Erythroblast (primary cell): ENCODE measurements at regions not wholly inside any gene's neighbourhood (a gene's known extent, or its start where the extent isn't known, plus 50 kb on each side); places are given as distances from the start of the nearest gene placed in this dataset.

Experiments
- DNase-seq, 2 experiments: peaks; one replicate each; lab custom pipeline; 2025; lab: John Stamatoyannopoulos, UW
- GATA1 ChIP-seq: IDR thresholded peaks from 2 replicates; pipeline ENCODE4 v1.6.1; 2011; ENCODE audit warnings: low read depth, mild to moderate bottlenecking, control low read depth, low read length, moderate library complexity
- POLR2A ChIP-seq: IDR thresholded peaks from 2 replicates; pipeline ENCODE4 v1.6.1; 2011; ENCODE audit warnings: mild to moderate bottlenecking, low read length

DNA sequence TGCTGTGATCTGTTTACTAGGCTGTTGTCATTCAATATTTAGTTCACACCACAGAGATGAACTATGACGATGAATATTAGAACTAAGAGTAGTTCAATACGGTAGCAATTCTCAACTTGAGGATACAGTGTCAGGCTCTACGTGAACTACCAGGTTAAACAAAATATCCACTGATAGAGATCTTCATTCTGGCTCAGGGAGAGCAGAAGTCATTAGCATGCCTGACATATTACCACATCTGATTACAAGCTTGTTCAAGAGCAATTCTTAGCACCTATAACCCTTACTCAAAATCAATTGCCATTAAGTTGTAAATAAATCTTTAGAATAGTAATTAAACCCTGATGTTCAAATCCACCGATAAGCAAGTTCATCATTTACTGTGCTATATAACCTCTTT, 207.2 kb downstream of the CHRM3 start:
- no peak for TF ChIP-seq GATA1
- no peak for TF ChIP-seq POLR2A
- DNase-seq = no peak

DNA sequence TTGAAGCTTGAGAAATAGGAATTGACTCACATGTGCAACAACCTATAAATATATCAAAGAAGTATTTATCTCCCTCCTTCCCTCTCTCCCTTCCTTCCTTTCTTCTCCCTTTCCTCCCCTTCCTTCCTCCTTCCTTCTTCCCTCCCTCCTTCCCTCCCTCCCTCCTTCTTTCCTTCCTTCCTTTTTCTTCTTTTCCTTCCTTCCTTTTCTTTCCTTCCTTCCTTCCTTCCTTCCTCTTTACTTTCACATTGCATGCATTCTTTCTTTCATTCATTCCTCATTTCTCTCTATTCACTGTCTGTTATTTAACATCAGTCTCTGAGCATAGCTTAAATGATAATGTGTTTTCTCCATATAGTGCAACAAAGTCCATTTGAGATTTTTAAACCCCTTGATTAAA, 214.2 kb downstream of the CHRM3 start:
- TF ChIP-seq POLR2A = no peak
- no peak for TF ChIP-seq GATA1
- no peak for DNase-seq

DNA sequence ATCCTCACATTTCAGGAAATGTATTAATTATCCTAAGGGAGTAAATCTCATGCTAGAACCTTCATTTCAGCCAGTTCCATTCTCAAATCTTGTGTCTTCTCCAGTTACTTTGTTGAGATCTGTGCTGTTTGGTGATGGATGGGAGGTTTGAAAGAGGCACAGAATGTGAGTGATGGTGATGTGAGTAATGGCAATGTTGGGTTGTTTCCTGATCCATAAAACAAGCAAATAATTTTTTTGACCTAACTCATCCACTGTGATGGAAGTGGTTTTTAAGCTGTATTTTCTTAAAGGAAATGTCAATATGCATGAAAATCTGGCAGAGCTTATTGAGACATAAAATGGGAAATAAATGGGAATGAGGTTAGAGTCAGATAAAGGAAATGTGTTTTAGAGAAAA, 214.7 kb downstream of the CHRM3 start:
- TF ChIP-seq GATA1 = no peak
- TF ChIP-seq POLR2A = no peak
- no peak for DNase-seq

DNA sequence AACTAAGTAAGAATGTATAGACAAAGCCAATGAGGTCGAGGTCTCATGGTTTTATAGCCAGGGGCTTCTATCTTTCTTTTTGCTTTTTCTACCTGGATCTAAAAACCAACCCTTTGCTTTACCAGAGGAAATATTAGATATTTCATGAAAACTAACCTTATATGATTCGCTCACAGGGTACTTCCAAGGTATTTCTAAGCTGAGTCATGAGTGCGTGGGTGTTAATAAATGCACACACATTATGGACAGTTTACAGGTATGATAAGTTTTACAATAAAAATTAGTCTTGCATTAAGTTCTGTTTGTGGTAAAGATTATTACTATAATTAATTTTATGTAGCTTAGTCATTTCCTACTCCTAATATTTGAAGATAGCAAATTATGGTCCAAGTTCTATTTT, 217.2 kb downstream of the CHRM3 start:
- DNase-seq = no peak
- TF ChIP-seq GATA1 = no peak
- no peak for TF ChIP-seq POLR2A

DNA sequence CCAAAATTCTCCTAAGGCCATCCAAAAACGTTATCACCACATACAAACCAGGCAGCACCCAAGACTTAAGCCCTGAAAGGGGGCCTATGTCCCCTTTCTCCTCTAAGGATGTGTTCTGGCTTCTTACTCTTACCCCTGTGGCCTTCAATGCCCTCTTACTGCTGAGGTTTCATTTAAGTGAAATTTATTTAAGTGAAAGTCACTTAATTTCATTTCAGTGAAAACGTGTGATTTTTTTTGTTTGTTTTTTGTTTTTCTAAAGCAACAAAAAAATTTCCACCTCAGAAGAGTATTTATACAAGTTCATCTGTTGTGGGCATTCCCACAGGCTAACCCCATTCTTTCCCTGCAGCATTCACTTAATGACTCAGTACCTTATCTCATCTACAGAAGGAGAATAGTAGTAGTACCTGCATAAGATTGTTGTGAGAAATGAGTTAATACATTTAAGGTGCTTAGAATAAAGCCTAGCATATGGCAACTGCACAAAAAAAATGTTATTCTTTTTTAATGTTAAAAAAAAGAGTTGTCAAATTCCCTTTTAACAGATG, 220.6 kb downstream of the CHRM3 start:
- TF ChIP-seq GATA1 = no peak
- TF ChIP-seq POLR2A = no peak
- no peak for DNase-seq

DNA sequence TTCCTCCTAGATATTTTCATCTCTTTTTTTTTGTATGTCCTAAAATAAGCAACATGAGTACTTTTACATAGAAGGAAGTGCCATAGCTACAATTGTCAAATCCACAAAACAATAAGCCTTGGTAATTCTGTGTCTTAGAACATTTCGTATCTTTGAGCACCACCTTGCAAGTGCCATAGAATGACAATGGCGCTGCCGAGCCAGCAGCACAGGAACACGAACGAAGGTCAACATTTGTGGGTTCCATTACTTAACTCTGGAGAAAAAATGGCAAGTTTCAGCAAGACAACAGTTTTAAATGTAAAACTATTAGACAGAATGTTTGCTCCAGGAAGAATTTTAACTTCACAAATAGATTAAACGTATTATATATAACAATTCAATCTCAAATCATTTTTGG, 222.1 kb downstream of the CHRM3 start:
- no peak for DNase-seq
- no peak for TF ChIP-seq POLR2A
- no peak for TF ChIP-seq GATA1

DNA sequence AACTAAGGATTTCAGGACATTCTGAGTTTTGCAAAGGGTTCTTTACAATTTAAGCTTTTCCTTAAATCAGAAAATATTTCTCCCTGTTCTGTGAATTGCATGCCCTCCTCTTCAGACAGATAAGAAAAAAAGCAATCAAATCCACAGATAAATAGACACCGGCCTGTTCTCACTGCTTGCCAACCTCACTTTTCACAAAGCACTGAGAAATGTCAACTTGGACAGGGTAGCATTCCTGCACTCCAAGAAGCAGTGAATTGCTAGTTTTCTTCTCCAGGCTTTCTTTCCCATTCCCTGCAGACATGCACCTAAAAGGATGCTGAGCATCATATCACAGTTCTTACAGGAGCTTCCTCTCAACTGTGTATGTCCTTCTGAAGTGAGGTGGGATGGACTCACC, 226.0 kb downstream of the CHRM3 start:
- DNase-seq = no peak
- TF ChIP-seq POLR2A (no peak), GATA1 (no peak)

DNA sequence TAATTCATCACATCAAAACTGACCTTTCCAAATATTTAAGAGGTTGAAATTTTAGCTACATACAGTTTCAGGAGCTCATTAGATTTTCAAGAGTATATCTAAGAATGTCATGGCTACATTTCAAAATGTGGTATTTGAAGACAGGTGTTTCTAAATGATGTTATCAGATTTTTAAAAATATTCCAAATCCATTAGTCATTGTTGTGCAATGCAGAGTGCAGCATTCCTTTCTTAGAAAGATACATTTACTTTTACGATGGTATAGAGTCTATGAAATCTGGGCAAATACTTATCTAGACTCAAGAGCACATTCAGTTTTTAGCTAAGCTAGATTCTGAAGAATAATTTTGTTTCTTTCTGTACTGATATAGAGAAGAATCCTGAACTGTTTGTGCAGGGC, 230.3 kb downstream of the CHRM3 start:
- TF ChIP-seq GATA1 = no peak
- no peak for TF ChIP-seq POLR2A
- DNase-seq = no peak

DNA sequence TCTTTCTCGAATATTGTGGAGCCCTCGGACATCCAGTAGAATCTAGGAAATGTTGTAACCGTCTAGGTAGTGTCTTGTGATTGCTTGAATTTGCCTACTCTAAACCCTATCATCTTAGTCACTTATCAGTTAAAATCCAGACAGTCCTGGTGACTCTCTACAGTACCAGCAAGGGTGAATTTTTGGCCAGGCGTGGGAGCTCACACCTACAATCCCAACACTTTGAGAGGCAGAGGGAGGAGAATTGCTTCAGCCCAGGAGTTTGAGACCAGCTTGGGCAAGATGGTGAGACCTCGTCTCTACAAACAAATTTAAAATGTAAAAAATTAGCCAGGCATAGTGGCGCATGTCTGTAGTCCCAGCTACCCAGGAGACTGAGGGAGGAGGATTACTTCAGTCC, 230.9 kb downstream of the CHRM3 start:
- DNase-seq = no peak
- no peak for TF ChIP-seq GATA1
- TF ChIP-seq POLR2A = no peak

DNA sequence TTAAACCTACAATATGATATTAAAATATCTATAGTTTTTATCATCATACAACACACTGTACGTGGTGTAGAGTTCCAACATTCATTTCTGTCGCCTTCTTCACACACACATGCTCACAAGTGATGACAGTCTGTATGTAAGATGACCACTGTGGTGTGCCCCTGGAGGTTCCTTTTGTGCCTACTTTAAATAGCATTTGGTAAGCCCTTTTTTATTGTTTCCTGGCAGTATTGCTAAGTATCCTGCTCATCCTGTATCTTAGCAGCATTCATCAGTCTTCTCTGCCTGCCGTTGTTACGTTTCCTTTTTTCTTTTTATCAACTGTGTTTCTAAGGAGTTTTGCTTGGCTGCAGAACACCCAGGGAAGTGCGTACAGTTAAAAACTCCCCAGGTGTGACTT, 231.4 kb downstream of the CHRM3 start:
- TF ChIP-seq POLR2A (no peak), GATA1 (no peak)
- DNase-seq = no peak

DNA sequence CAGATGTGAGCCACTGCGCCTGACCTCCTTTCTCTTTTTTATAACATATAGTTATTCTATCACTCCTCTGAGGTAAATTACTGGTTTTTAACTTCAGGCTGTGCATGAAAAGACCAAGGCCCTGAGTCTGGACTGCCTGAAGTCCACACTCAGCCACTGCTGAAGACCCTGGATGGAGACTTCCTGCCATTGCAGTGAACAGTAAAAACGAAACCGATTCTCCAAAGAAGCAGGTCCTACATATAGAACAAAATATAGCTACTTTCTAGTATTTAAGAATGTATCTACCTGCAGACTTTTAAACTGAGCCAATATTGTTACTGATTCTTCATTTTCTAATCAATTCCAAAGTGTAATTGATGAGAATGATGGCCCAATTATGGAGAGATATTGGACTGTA, 232.8 kb downstream of the CHRM3 start:
- TF ChIP-seq GATA1 = no peak
- TF ChIP-seq POLR2A = no peak
- no peak for DNase-seq

DNA sequence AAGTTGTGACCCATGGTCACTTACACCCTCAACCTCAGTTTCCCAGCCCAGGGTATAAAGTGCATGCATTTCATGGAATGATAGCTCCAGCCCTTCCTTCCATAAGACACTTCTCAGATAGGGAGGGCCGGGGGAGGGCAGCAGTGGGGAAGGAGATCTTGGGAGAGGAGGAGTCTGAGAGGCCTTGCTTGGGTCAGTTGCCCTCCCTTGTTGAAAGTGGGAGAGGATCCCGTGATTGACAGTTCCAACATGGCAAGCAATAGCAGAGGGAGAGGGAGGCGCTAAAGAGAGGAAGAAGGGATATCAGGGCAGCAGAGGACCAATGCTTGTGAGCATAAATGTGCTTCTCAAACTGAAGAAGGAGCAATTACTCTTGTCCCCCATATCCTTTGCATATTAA, 244.4 kb downstream of the CHRM3 start:
- DNase-seq = no peak
- no peak for TF ChIP-seq POLR2A
- no peak for TF ChIP-seq GATA1

DNA sequence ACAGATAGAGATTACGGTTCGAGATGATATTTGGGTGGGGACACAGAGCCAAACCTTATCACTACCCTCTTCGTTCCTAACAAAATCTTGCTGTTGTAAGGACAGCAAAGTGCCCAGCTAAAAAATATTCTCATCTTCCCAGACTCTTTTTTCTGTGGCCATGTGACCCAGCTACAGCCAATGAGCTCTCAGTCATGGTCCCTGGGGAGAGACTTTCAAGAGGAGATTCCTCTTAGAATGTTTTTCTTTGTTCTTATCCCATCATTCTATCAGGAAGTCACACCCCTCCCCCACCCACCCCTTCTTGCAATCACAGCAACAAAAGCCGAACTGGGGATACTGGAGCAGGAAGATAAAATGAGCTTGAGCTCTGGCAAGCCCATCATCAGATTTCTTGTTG, 247.1 kb downstream of the CHRM3 start:
- TF ChIP-seq POLR2A (no peak), GATA1 (no peak)
- DNase-seq = no peak

DNA sequence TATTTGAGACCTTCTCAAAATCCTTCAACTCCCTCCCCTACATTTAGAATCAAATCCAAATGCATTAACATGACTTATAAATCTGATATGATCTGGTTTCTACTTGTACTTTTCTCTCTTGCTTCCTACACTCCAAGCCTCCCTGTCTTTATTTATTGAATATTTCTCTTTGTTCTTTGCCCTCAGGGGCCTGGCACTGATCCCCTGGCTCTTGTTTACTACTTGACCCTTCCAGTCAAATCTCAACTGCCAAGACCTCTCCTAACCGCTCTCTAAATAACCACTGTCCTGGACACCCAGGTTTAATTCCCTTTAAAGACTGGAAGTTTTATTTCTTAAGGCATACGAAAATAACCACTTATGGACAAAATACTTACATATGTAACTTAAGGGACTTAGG, 248.9 kb downstream of the CHRM3 start:
- TF ChIP-seq GATA1 (no peak), POLR2A (no peak)
- DNase-seq = no peak

DNA sequence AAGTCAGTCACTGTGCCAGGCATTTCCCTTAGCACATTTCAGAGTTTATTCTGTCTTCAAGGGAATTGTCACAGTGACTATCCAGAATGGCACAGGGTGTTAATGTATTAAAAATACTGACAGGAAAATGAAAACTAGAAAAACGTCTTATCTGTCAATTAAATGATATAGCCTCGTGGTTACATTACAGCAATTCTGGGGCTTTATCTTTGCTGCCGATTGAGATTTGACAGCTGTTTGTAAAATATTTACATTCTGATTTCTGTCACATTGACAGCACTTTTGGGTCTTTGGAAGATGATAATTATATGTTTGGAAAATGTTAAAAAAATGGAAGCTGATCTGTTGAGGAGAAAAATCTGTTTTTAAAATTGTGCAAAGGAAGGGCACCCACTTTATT, 250.0 kb downstream of the CHRM3 start:
- no peak for TF ChIP-seq POLR2A
- no peak for TF ChIP-seq GATA1
- DNase-seq = no peak

DNA sequence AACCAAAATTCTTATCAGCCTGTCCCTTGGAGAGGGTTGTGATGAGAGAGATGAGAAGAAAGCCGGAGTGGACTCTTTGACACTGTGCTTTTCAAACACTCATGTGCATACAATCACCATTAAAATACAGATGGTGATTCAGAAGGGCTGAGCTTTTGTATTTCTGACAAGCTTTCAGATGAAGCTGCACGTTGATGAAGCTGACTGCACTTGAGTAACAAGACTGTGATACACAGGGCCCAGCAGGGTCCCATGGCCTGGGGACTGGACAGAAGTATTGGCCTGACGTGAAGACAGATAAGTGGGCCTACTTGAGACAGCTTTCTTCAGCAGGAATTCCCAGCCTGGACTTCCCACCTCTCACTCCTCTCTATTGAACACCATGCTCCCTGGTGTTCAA, 258.2 kb downstream of the CHRM3 start:
- TF ChIP-seq POLR2A (no peak), GATA1 (no peak)
- DNase-seq = no peak
